ENCODE measurements at regions not wholly inside any gene's neighbourhood (a gene's known extent, or its start where the extent isn't known, plus 50 kb on each side); places are given as distances from the start of the nearest gene placed in this dataset.

DNA sequence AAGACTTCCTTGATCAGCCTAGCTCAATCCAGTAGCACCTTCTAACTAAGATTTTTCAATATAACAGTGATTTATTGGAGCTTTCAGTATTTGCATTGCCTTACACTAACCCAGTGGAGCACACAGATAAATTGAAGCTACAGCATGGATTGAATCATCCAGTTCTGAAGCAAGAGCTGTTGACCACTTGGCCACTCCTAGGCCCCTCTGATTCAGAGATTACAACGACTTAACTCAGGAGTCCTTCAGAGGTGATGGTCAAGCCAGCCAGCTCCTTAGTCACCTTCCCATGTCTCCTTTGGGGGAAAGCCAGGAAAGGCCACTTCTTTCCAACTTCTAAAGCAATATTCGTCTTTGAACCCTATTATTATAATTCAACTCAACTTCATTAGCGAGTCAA, 151.8 kb downstream of the TENT5C start:
- Histone ChIP-seq H4K20me1 (ENCODE audit: insufficient read depth, low read length) (no peaks in the 10 kb centered on the region), H3K9ac (ENCODE audit: low read length) (no peak overlapping the region), H3K9me2 (ENCODE audit: low read depth, low read length) (no peaks in the 10 kb centered on the region), H3K36me3 (ENCODE audit: insufficient read depth, low read length) (no peaks in the 10 kb centered on the region), H3K27me3 (ENCODE audit: insufficient read depth, low read length) (no peaks in the 10 kb centered on the region; the same call in 1 of the 2 replicates), H3K79me2 (ENCODE audit: insufficient read depth, low read length) (no peaks in the 10 kb centered on the region), H3K4me3 (ENCODE audit: low read depth, low read length, poor library complexity, severe bottlenecking) (no peak overlapping the region), H3K4me1 (ENCODE audit: insufficient read depth, low read length, severe bottlenecking) (peaks cover 6% of the 10 kb centered on the region), H3F3A (ENCODE audit: insufficient read depth, low read length) (no peaks in the 10 kb centered on the region), H3K9me3 (ENCODE audit: low read length) (no peaks in the 10 kb centered on the region), H3K27ac (ENCODE audit: low read depth, low read length, poor library complexity, severe bottlenecking) (no peak overlapping the region), H3K4me2 (ENCODE audit: low read length) (no peak overlapping the region), H2AFZ (ENCODE audit: low read length) (no peak overlapping the region)
- TF ChIP-seq, protein P1, sequence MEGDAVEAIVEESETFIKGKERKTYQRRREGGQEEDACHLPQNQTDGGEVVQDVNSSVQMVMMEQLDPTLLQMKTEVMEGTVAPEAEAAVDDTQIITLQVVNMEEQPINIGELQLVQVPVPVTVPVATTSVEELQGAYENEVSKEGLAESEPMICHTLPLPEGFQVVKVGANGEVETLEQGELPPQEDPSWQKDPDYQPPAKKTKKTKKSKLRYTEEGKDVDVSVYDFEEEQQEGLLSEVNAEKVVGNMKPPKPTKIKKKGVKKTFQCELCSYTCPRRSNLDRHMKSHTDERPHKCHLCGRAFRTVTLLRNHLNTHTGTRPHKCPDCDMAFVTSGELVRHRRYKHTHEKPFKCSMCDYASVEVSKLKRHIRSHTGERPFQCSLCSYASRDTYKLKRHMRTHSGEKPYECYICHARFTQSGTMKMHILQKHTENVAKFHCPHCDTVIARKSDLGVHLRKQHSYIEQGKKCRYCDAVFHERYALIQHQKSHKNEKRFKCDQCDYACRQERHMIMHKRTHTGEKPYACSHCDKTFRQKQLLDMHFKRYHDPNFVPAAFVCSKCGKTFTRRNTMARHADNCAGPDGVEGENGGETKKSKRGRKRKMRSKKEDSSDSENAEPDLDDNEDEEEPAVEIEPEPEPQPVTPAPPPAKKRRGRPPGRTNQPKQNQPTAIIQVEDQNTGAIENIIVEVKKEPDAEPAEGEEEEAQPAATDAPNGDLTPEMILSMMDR (IDR thresholded peaks at IDR 0.05; ENCODE audit: low read length): no peak
- TF ChIP-seq EZH2 (IDR thresholded peaks at IDR 0.05; ENCODE audit: borderline replicate concordance, low read length): no peak

DNA sequence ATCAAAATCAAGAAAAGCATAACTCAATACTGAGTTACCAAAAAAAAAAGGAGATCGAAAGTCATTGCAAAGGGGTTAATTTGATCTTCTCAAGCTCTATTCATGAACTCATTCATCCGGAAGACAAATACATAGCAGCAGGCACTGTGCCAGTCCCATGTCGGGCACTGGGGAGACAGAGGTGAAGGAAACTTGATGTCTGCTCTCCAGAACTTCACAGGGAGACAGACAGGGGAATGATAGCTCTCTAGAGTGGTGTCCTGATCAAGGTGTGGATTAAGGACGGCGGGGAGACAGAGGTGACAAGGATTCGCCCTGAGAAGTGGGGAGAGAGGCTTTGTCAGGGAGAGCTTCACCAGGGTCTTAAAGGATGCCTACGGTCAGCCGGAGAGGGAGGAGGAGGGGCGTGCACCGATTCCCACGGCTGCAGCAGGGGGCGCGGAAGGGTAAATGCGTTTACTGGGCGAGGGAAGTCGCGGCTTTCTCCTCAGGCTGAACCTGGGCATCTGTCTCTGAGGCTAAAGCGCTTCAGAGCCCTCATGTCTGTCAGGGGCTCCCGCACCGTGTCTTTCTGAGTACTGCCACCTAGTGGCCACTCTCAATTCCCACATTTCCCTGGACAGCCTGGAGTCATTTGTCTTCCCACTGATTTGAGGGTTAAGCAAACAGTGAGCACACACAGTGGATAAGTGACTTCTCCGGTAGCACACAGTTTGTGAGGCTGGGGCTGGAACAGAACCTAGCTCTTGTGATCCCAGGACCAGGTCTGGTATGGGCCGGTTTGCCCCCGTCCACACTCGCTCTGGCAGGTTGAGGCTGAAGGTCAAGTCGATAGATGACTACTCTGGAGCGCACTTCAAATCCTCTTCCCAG, 152.8 kb downstream of the TENT5C start:
- no peaks in the 10 kb centered on the region for H3F3A ChIP-seq (ENCODE audit: insufficient read depth, low read length)
- no peaks in the 10 kb centered on the region for H3K79me2 ChIP-seq (ENCODE audit: insufficient read depth, low read length)
- no peaks in the 10 kb centered on the region for H3K9me3 ChIP-seq (ENCODE audit: low read length)
- H3K9ac ChIP-seq (ENCODE audit: low read length): no peak overlapping the region
- H4K20me1 ChIP-seq (ENCODE audit: insufficient read depth, low read length): no peaks in the 10 kb centered on the region
- no peak overlapping the region for H2AFZ ChIP-seq (ENCODE audit: low read length)
- no peaks in the 10 kb centered on the region; the same call in 1 of the 2 replicates for H3K27me3 ChIP-seq (ENCODE audit: insufficient read depth, low read length)
- H3K27ac ChIP-seq (ENCODE audit: low read depth, low read length, poor library complexity, severe bottlenecking): no peak overlapping the region
- H3K4me2 ChIP-seq (ENCODE audit: low read length): peak overlapping the region; percentile 44
- no peaks in the 10 kb centered on the region for H3K9me2 ChIP-seq (ENCODE audit: low read depth, low read length)
- H3K4me1 ChIP-seq (ENCODE audit: insufficient read depth, low read length, severe bottlenecking): peaks cover 6% of the 10 kb centered on the region
- TF ChIP-seq, protein P1 (IDR thresholded peaks at IDR 0.05; ENCODE audit: low read length): peak; percentile 93
- TF ChIP-seq EZH2 (IDR thresholded peaks at IDR 0.05; ENCODE audit: borderline replicate concordance, low read length): no peak
- H3K4me3 ChIP-seq (ENCODE audit: low read depth, low read length, poor library complexity, severe bottlenecking): peak overlapping the region; percentile 28
- no peaks in the 10 kb centered on the region for H3K36me3 ChIP-seq (ENCODE audit: insufficient read depth, low read length)

DNA sequence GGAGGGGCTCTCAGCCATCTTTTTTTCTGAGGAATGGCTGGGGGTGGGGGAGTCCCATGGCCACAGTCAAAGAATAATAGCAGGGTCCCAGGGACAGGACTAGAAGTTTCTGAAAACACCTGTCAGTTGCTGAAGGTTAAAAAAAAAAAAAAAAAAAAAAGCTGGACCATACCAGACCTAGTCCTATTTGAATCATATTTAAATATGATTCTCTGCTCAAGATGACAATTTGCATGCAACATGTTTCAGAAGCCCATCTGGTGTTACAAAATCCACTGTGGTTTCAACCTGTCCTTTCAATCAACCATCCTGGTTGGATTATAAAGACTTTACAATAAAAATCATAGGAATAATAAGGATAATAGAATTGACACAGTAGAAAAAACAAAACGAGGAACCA, 153.7 kb downstream of the TENT5C start:
- Histone ChIP-seq H4K20me1 (ENCODE audit: insufficient read depth, low read length) (no peaks in the 10 kb centered on the region), H3K27me3 (ENCODE audit: insufficient read depth, low read length) (no peaks in the 10 kb centered on the region; the same call in 1 of the 2 replicates), H3K4me1 (ENCODE audit: insufficient read depth, low read length, severe bottlenecking) (peaks cover 6% of the 10 kb centered on the region), H3K4me2 (ENCODE audit: low read length) (no peak overlapping the region), H3F3A (ENCODE audit: insufficient read depth, low read length) (no peaks in the 10 kb centered on the region), H3K9ac (ENCODE audit: low read length) (no peak overlapping the region), H3K36me3 (ENCODE audit: insufficient read depth, low read length) (no peaks in the 10 kb centered on the region), H3K27ac (ENCODE audit: low read depth, low read length, poor library complexity, severe bottlenecking) (no peak overlapping the region), H3K9me3 (ENCODE audit: low read length) (no peaks in the 10 kb centered on the region), H3K79me2 (ENCODE audit: insufficient read depth, low read length) (no peaks in the 10 kb centered on the region), H3K4me3 (ENCODE audit: low read depth, low read length, poor library complexity, severe bottlenecking) (no peak overlapping the region), H2AFZ (ENCODE audit: low read length) (no peak overlapping the region), H3K9me2 (ENCODE audit: low read depth, low read length) (no peaks in the 10 kb centered on the region)
- TF ChIP-seq, protein P1 (IDR thresholded peaks at IDR 0.05; ENCODE audit: low read length): no peak
- TF ChIP-seq EZH2 (IDR thresholded peaks at IDR 0.05; ENCODE audit: borderline replicate concordance, low read length): no peak
